Adrenal gland (tissue), 9 donors: ENCODE measurements at regions not wholly inside any gene's neighbourhood (a gene's known extent, or its start where the extent isn't known, plus 50 kb on each side); places are given as distances from the start of the nearest gene placed in this dataset.

Experiments
- DNase-seq, 7 donors: peaks; one replicate each; pipeline ENCODE4 v3.0.0-alpha.2; 2019 to 2020
- H3K27ac ChIP-seq, 5 donors: fragments of 200-600 bp; sonication (generic) in 4 of 5; 1 replicate in 3 of 5; 2 replicates in 2 of 5; pipeline versions ENCODE4 v1.5.1 to v1.8.0; 2016 to 2020; ENCODE audit warnings: mild to moderate bottlenecking in 1 of 5
- H3K27me3 ChIP-seq: fragments of 200-600 bp; 2 replicates; pipeline ENCODE4 v1.8.0; 2021
- H3K36me3 ChIP-seq, 2 donors: fragments of 200-600 bp; replicated peaks in 1 of 2; 1 replicate in 1 of 2; 2 replicates in 1 of 2; pipeline versions ENCODE4 v1.5.1 to v1.8.0; 2018 to 2022
- H3K4me1 ChIP-seq, 2 donors: fragments of 200-600 bp; replicated peaks in 1 of 2; 1 replicate in 1 of 2; 2 replicates in 1 of 2; pipeline versions ENCODE4 v1.5.1 to v1.8.0; 2018 to 2021
- H3K4me3 ChIP-seq, 4 donors: fragments of 200-600 bp; sonication (generic) in 3 of 4; one replicate each; pipeline ENCODE4 v1.5.1; 2016 to 2018
- H3K9me3 ChIP-seq, 3 donors: fragments of 200-600 bp; sonication (generic) in 1 of 3; replicated peaks in 1 of 3; 1 replicate in 2 of 3; 2 replicates in 1 of 3; pipeline versions ENCODE4 v1.5.1 to v1.8.0; 2016 to 2021
- CTCF ChIP-seq, 6 experiments: fragments of 450-650 bp in 4 of 6; fragments of 200-600 bp in 2 of 6; sonication (generic) in 1 of 6; IDR thresholded peaks; 1 replicate in 5 of 6; 2 replicates in 1 of 6; pipeline versions ENCODE4 v1.5.1 to v1.8.0; 2016 to 2021; ENCODE audit warnings: antibody characterized with exemption in 6 of 6, mild to moderate bottlenecking in 2 of 6, moderate library complexity in 1 of 6
- POLR2A ChIP-seq, 2 donors: fragments of 450-650 bp; IDR thresholded peaks; one replicate each; pipeline ENCODE4 v1.6.1; 2017; ENCODE audit warnings: antibody characterized with exemption in 2 of 2, mild to moderate bottlenecking in 2 of 2, moderate library complexity in 1 of 2
- WGBS, 4 donors: extraction: QIAGEN DNeasy Blood & Tissue Kit in 2 of 4; methylation state at CpG; one replicate each; pipeline versions ENCODE4 v1.1.5 to v1.1.7; 2013 to 2017; 5-methylcytosine and 5-hydroxymethylcytosine counted together
- intact Hi-C, 2 donors: fragments of 100-400 bp; cut with DNase I; formaldehyde crosslinking; loops; one replicate each; pipeline versions ENCODE4 v1.14.1 to v1.15.0; 2022 to 2023
- donor health status: healthy with polysubstance abuse.
- donor health status: Bipolar disorder and iron deficiency.
- donor health status: DM: yes; HTN: yes; CAD: no.
- donor health status: DM: no; HTN: no; CAD: no.
- donor health status: DM: no; HTN: no; CAD: no.

- H3K9me3 ChIP-seq, result no peaks in the 10 kb centered on the region
- no peaks in the 10 kb centered on the region for H3K36me3 ChIP-seq
- H3K27me3 ChIP-seq, result no peaks in the 10 kb centered on the region
- no peak overlapping the region for H3K4me3 ChIP-seq
- TF ChIP-seq CTCF (IDR thresholded peaks at IDR 0.05), result no peak
- no peak for TF ChIP-seq POLR2A (IDR thresholded peaks at IDR 0.05)
- H3K4me1 ChIP-seq, result no peaks in the 10 kb centered on the region
- intact Hi-C loops, result no loop called here
- no peak overlapping the region for H3K27ac ChIP-seq
- DNase-seq, result no peak
- WGBS, 4 donors, result 56 to 66% (median 60%) methylated on average over 3 of the region's 3 CpGs
Measured at GRCh38 chr18:68441241-68441640, 273.7 kb downstream of the TMX3 start.

GRCh38 chr18:68440433-68440832 is 274.5 kb downstream of the TMX3 start:
- no peak for DNase-seq
- TF ChIP-seq CTCF (IDR thresholded peaks at IDR 0.05), result no peak
- TF ChIP-seq POLR2A (IDR thresholded peaks at IDR 0.05), result no peak
- no peak overlapping the region for H3K27ac ChIP-seq
- no peak overlapping the region for H3K4me3 ChIP-seq
- no peaks in the 10 kb centered on the region for H3K36me3 ChIP-seq
- no peaks in the 10 kb centered on the region for H3K27me3 ChIP-seq
- intact Hi-C loops, result no loop called here
- H3K9me3 ChIP-seq, result no peaks in the 10 kb centered on the region
- H3K4me1 ChIP-seq, result no peaks in the 10 kb centered on the region
- WGBS, 4 donors, result 71 to 80% (median 73%) methylated on average over 6 of the region's 6 CpGs

GRCh38 chr18:68439642-68440041 is 275.3 kb downstream of the TMX3 start:
- intact Hi-C loops, result no loop called here
- WGBS, 4 donors, result 52 to 60% (median 53%) methylated on average over 4 of the region's 4 CpGs
- no peaks in the 10 kb centered on the region for H3K9me3 ChIP-seq
- DNase-seq, result no peak
- no peak overlapping the region for H3K4me3 ChIP-seq
- no peaks in the 10 kb centered on the region for H3K27me3 ChIP-seq
- H3K36me3 ChIP-seq, result no peaks in the 10 kb centered on the region
- no peak for TF ChIP-seq CTCF (IDR thresholded peaks at IDR 0.05)
- no peak for TF ChIP-seq POLR2A (IDR thresholded peaks at IDR 0.05)
- no peak overlapping the region for H3K27ac ChIP-seq
- H3K4me1 ChIP-seq, result no peaks in the 10 kb centered on the region

GRCh38 chr18:68438983-68439382 is 275.9 kb downstream of the TMX3 start:
- Histone ChIP-seq H3K27me3 (no peaks in the 10 kb centered on the region), H3K4me3 (no peak overlapping the region), H3K4me1 (no peaks in the 10 kb centered on the region), H3K36me3 (no peaks in the 10 kb centered on the region), H3K9me3 (no peaks in the 10 kb centered on the region), H3K27ac (no peak overlapping the region)
- no peak for TF ChIP-seq POLR2A (IDR thresholded peaks at IDR 0.05)
- TF ChIP-seq CTCF (IDR thresholded peaks at IDR 0.05), result no peak
- 34 to 48% (median 39%) methylated on average over 2 of the region's 2 CpGs for WGBS, 4 donors
- no peak for DNase-seq
- intact Hi-C loops, result no loop called here
